ENCODE measurements at regions not wholly inside any gene's neighbourhood (a gene's known extent, or its start where the extent isn't known, plus 50 kb on each side); places are given as distances from the start of the nearest gene placed in this dataset.

- TF ChIP-seq CTCF (IDR thresholded peaks at IDR 0.05) (no peak), RCOR1 (IDR thresholded peaks at IDR 0.05; ENCODE audit: low read length) (no peak), EP300 (IDR thresholded peaks at IDR 0.05; ENCODE audit: borderline replicate concordance in 1 of 2, low read depth in 1 of 2, low read length in 1 of 2) (no peak), RAD21 (IDR thresholded peaks at IDR 0.05; ENCODE audit: low read length) (no peak), MXI1 (IDR thresholded peaks at IDR 0.05; ENCODE audit: low read depth, low read length) (no peak), POLR2AphosphoS5 (IDR thresholded peaks at IDR 0.05; ENCODE audit: low read depth, low read length) (no peak), MAX (IDR thresholded peaks at IDR 0.05; ENCODE audit: low read depth) (no peak), NRF1 (IDR thresholded peaks at IDR 0.05; ENCODE audit: low read depth, low read length) (no peak), SIN3A (IDR thresholded peaks at IDR 0.05; ENCODE audit: borderline replicate concordance, low read depth, low read length) (no peak), TCF12 (IDR thresholded peaks at IDR 0.05) (no peak), TAF1 (IDR thresholded peaks at IDR 0.05; ENCODE audit: borderline replicate concordance, low read depth, low read length) (no peak), USF2 (IDR thresholded peaks at IDR 0.05; ENCODE audit: borderline replicate concordance, low read depth, low read length) (no peak)
Observed at GRCh38 chr14:26377150-26377549, 220.7 kb downstream of the NOVA1 start.

Measured in SK-N-SH (cell line).